COLO668 (cell line): ENCODE measurements at regions not wholly inside any gene's neighbourhood (a gene's known extent, or its start where the extent isn't known, plus 50 kb on each side); places are given as distances from the start of the nearest gene placed in this dataset.
"Not testable (repeated sequence)": the region's sequence is repeated elsewhere in the genome, so short reads cannot be mapped to it uniquely, and the experiment has no call there.

Experiments
- DNase-seq: peaks from one replicate; lab custom pipeline; 2025; ENCODE audit not compliant: unreplicated experiment; lab: John Stamatoyannopoulos, UW

DNA sequence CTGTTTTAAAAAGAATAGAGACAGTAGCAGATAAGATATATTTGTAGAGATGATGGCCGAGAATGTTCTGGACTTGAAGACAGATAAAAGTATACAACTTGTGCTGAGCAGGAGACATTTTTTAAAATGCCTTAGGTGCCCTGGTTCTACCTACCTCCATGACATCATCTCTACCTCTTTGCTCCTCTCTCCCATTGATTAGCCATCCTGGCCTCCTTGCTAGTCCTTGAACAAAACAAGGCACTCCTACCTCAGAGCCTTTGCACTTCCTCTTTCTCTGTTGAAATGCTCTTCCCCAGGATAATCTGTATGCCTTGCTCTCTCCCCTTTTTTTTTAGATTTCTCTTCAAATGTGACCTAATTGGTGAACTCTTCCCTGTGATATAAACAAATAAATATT is 92.6 kb upstream of the MAGI3 start:
- no peak for DNase-seq

DNA sequence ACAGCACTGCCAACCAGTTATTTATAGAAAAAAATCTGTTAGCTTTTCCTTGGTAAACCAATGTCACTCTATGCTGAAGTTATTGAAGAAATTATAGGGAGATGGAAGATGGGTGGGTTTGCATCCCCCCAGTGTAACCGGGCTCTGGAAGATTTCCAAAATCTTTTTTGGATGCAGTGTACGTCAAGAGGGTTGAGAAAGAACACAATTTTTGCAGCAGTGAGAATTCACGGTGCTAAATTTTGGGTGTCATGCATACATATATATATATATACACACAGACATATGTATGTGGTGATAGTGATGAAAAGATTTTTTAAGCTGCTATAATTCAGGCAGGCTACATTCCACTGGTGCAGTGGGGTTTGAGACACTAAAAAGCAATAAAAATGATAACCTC is 91.4 kb upstream of the MAGI3 start:
- DNase-seq = no peak

DNA sequence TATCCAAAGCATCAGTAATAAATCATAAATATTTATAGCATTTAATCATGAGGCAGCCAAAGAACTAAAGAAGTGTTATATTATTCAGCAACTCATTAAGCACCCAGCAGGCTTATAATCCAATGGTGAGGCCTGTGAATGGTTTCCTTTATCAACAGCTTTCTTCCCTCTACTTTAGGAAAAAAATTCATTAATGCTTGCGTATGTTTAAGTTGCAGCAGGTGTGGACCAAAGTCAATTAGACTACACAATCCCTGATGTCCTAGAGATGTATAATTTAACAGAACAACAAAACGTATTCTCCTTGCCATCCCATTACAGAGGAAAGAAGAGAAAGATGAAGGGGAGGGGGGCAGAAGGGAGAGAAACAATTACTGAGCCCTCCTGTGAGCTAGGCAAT is 87.7 kb upstream of the MAGI3 start:
- no peak for DNase-seq

DNA sequence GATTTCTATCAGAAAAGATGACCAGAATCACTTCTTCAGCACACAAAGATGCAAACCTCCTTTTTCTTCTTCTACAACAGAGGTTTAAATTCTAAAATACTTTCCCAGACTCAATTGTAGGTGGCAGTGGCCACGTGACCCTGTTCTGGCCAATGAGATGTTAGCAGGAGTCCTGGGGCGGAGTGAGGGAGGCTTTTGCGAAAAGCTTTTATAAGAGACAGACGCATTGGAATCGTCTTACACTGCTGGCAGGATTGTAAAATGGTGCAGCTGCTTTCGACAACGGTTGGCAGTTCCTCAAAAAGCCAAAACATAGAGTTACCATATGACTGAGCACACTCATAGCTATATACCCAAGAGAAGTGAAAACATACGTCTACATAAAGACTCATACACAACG is 87.0 kb upstream of the MAGI3 start:
- DNase-seq = no peak

DNA sequence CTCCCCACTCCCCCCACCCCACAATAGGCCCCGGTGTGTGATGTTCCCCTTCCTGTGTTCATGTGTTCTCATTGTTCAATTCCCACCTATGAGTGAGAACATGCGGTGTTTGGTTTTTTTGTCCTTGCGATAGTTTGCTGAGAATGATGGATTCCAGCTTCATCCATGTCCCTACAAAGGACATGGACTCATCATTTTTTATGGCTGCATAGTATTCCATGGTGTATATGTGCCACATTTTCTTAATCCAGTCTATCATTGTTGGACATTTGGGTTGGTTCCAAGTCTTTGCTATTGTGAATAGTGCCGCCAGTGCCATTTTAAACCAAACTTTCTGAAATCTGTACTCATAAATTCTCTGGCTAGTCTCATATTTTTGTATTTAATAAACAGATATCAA is 85.3 kb upstream of the MAGI3 start:
- not testable (repeated sequence) for DNase-seq

DNA sequence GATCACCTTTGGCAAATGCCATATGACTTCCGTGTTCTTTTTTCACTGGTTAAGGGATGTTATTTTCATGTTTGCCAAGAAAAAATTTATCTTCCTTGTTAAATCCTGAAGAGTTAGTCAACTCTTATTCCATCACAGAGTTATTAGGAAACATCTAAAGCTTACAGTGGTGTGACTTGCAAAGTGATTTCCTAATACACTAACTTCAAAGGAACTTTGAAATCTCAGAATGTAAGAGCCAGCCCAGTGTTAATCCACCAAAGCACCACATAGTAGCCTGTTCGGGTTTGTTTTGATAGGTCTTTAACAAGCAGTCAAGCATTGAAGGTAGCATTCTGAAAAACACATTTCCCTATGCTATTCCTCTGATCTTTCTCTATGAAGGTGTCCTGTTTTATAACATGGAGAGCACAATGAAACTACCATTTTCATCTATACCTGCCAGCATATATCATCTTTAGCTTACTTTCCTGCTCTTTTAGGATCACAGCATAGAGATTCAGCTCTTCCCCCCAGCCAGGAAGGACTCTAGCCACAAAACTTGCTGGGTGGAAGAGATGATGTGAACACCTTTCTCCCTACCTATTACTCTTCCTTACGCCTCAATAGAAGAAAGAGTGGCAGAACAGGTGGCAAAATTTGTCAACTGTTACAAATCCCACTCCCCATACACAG is 82.4 kb upstream of the MAGI3 start:
- DNase-seq = no peak

DNA sequence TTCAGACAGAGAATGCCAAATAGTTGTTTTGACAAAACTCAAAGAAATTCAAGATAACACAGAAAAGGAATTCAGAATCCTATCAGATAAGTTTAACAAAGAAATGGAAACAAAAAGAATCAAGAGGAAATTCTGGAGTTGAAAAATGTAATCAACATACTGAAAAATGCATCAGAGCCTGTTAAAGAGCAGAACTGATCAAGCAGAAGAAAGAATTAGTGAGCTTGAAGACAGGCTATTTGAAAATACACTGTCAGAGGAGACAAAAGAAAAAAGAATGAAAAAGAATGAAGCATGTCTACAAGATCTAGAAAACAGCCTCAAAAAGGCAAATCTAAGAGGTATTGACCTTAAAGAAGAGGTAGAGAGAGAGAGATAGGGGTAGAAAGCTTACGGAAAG is 77.7 kb upstream of the MAGI3 start:
- DNase-seq = not testable (repeated sequence)

DNA sequence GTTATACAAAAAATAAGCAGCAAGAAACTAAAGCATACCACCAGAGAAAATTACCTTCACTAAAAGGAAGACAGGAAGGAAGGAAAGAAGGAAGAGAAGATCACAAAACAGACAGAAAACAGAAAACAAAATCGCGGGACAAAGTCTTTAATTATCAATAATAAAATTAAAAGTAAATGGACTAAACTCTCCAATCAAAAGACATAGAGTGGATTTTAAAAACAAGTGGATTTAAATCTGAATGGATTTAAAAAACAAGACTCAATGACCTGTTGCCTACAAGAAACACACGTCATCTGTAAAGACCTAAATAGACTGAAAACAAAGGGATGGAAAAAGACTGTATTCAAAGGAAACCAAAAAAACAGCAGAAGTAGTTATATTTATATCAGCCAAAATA is 75.7 kb upstream of the MAGI3 start:
- DNase-seq = no peak

DNA sequence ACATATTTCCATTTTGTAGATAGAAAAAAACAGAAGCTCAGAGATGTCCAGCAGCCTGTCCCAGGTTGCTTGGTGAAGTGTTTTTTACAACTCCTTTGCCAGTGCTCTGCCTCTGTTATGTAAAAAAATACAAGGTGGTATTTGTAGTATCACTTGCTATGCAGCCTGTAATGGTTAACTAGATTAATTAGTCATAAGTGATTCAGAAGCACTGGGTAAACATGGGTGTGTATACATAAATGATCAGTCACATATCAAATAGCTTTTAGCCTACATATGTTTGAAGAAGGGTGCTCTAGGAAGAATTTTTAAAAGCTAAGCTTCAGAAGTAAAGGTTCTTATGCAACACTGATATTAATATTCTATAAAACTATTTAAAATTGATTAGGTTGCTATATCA is 70.0 kb upstream of the MAGI3 start:
- DNase-seq = no peak

DNA sequence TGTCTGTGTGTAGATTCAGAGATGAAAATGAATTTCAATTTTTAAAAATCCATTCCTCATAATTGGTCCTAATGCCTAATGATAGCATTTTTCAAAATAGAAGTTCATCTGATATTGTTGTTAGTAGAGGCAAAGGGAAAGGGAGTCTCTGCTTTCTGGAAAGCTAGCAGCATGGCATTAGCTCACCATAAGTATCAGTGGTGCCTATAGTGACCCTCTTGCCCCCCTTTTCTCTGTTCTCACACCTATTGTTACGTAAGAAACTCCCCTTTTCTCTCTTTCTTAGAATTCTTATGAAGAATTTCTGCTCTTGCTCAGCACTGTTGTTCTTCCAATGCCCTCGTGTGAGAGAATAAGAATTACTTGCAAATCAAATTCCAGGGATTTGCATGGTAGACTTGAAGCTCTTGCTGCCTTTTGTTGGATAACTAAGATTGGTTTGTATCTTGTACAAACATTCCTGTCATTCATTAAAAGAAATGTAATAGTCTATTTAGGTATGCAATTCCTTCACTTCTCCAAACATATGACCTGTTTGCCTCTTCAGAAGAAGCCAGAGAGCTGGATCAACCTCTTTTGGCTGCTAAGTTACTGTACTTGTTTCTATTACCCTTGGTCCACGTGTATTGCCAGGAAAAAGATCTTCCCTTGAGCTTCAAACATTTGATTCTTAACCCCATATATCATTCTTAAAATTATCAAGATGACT is 69.2 kb upstream of the MAGI3 start:
- no peak for DNase-seq

DNA sequence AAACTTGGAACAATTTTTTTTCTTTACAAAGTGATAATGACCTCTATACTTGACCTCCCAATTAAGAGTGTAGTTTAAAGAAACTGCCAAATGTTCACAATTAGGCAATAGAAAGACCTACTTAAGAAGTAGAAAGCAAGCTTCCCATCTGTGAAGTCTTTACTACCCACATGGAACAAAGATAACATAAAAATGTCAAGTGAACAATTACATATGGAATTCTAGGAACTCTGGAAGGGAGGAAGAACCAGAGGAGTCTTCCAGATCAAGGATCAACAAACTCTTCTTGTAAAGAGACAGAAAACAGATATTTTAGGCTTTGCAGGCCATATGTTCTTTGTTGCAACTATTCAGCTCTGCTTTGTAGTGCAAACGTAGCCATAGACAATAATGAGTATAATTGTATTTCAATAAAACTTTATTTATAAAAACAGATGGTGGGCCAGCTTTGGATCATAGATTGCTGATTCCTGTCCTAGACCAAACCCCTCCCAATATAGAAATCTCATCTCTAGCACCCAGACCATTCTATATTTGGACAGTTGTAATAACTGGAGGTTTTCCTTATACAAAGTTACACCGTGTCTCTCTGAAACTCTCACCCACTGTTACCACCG is 68.4 kb upstream of the MAGI3 start:
- DNase-seq = no peak

DNA sequence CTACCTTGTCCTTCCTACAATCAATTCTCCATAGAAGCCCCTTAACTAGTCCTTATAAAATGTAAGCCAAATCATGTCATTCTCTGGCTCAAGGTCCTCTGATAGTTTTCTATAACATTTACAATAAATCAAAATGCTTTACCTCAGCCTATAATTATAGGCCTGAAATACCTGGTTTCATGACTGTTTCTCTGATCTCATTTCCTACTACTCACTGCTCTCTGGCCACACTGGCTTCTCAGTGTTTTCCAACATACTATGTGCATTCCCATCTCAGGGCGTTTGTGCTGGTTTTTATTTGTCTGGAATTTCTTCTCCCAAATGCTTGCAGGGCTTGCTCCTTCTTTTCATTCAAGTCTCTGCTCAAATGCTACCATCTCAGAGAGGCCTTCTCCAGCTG is 67.9 kb upstream of the MAGI3 start:
- DNase-seq = no peak

DNA sequence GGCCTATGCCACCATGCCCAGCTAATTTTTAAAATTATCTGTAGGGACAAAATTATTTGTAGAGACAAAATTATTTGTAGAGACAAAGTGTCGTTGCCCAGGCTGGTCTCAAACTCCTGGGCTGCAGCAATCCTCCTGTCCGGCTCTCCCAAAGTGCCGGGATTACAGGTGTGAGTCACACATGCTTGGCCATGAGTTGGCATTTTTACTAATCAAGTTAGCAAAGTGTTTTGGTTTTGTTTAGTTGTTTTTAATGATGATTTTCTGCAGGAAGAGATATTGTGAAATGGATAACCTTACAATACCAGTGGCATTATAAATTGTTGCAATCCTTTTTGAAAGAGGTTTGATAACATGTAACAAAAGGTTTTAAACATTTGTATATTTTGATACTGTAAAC is 65.3 kb upstream of the MAGI3 start:
- no peak for DNase-seq

DNA sequence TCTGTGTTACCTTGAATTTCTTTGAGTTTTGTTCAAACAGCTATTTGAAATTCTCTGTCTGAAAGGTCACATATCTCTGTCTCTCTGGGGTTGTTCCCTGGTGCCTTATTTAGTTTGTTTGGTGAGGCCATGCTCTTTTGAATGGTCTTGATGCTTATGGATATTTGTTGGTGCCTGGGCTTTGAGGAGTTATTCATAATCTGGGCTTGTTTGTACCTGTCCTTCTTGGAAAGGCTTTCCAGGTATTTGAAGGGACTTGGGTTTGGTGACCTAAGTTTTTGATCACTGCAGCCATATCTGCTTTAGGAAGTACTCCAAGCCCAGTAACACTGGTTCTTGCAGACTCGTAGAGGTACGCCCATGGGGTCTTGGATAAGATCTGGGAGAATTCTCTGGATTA is 63.3 kb upstream of the MAGI3 start:
- DNase-seq = no peak

DNA sequence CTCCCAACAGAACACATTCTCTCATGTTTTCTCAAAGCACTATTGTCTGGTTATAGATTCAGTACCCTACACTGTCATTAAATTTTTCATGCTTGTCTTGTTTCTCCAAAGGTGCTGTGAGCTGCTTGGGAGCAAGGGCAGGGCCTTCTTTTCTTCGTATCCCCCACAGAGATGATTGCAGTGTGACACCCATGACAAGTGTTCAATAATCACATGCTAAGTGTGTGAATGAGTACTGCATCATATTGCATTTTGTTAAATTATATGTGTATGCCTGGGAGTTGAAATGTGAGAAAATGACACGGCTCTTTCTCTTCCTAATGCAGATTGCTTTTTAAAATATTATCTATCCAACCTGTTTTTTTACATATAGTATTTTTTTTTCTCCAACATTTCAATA is 57.3 kb upstream of the MAGI3 start:
- DNase-seq = no peak

DNA sequence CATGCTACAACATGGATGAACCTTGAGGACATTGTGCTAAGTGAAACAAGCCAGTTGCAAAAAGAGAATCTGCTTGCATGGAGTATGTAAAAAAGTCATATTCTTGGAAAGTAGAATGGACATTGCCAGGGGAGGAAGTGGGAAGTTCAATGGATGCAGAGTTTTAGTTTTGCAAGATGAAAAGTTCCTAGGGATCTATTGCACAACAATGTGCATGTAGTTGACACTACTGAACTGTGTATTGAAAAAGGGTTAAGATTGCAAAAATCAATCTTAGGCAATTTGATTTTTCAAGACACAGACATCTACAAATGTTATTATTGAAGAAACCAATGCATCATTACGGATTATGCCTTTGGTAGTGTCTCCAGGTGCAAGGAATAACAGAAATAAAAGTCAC is 50.3 kb upstream of the MAGI3 start:
- DNase-seq = no peak
